B cell (primary cell): ENCODE measurements at regions not wholly inside any gene's neighbourhood (a gene's known extent, or its start where the extent isn't known, plus 50 kb on each side); places are given as distances from the start of the nearest gene placed in this dataset.

Experiments used
- ATAC-seq: fragments of 200-7000 bp; cut with Tn5 transposase; one replicate; pipeline ENCODE4 v1.10.0; 2021; ENCODE audit warnings: low read depth, mild to moderate bottlenecking, moderate number of reproducible peaks, moderate library complexity
- CTCF ChIA-PET: fragments of 350-600 bp; sonication (Branson Sonifier 250); formaldehyde crosslinking; loops from one replicate; lab custom pipeline; 2021; ENCODE audit warnings: antibody characterized with exemption, inconsistent platforms; lab: Charles Lee
- POLR2A ChIA-PET: fragments of 350-600 bp; sonication (Branson Sonifier 250); formaldehyde crosslinking; loops from one replicate; lab custom pipeline; 2021; ENCODE audit warnings: antibody characterized with exemption; lab: Charles Lee
- DNase-seq: peaks from one replicate; pipeline ENCODE4 v3.0.0; 2013
- H2AFZ ChIP-seq: 2 replicates; pipeline ENCODE4 v1.6.1; 2012; ENCODE audit warnings: mild to moderate bottlenecking, low read depth, low read length; ENCODE audit not compliant: insufficient read depth, poor library complexity, severe bottlenecking
- H3K27ac ChIP-seq, 2 donors: 1 replicate in 1 of 2; 2 replicates in 1 of 2; pipeline ENCODE4 v1.5.1; 2012 to 2013; ENCODE audit warnings: low read length in 2 of 2, mild to moderate bottlenecking in 2 of 2, moderate library complexity in 1 of 2
- H3K27me3 ChIP-seq, 4 experiments: fragments of 200-600 bp in 1 of 4; sonication (generic) in 1 of 4; replicated peaks in 1 of 4; 1 replicate in 2 of 4; 2 replicates in 2 of 4; pipeline versions ENCODE4 v1.6.1 to v1.7.0; 2013 to 2016; ENCODE audit warnings: low read length in 3 of 4, mild to moderate bottlenecking in 2 of 4, mixed read lengths in 1 of 4, moderate library complexity in 1 of 4; ENCODE audit not compliant: insufficient read depth in 4 of 4, control insufficient read depth in 3 of 4; ENCODE audit errors: control extremely low read depth in 1 of 4
- H3K36me3 ChIP-seq, 2 experiments: replicated peaks in 1 of 2; 1 replicate in 1 of 2; 2 replicates in 1 of 2; pipeline versions ENCODE4 v1.6.1 to v1.7.1; 2013; ENCODE audit warnings: low read length in 1 of 2; ENCODE audit not compliant: insufficient read depth in 2 of 2, control insufficient read depth in 1 of 2; ENCODE audit errors: control extremely low read depth in 1 of 2, extremely low read depth in 1 of 2
- H3K4me1 ChIP-seq, 2 donors: fragments of 200-600 bp in 1 of 2; sonication (generic) in 1 of 2; 1 replicate in 1 of 2; 2 replicates in 1 of 2; pipeline versions ENCODE4 v1.5.1 to v1.6.1; 2013 to 2017; ENCODE audit warnings: low read length in 2 of 2; ENCODE audit not compliant: control insufficient read depth in 2 of 2, insufficient read depth in 2 of 2
- H3K4me2 ChIP-seq: replicated peaks from 2 replicates; pipeline ENCODE3; 2012; ENCODE audit warnings: mild to moderate bottlenecking, low read depth, low read length; ENCODE audit not compliant: poor library complexity, severe bottlenecking
- H3K4me3 ChIP-seq, 5 experiments: fragments of 200-600 bp in 1 of 5; sonication (generic) in 1 of 5; 1 replicate in 3 of 5; 2 replicates in 2 of 5; pipeline versions ENCODE4 v1.5.1 to v1.7.0; 2011 to 2016; ENCODE audit warnings: low read length in 4 of 5, mild to moderate bottlenecking in 4 of 5, low read depth in 2 of 5, control low read depth in 1 of 5, moderate library complexity in 1 of 5; ENCODE audit not compliant: insufficient read depth in 1 of 5; ENCODE audit errors: control extremely low read depth in 1 of 5, extremely low read depth in 1 of 5
- H3K79me2 ChIP-seq: fragments of 200-600 bp; sonication (generic); one replicate; pipeline ENCODE4 v1.6.0; 2016; ENCODE audit warnings: low read length; ENCODE audit not compliant: control insufficient read depth, insufficient read depth
- H3K9ac ChIP-seq: fragments of 200-600 bp; sonication (generic); 2 replicates; pipeline ENCODE4 v1.6.1; 2017; ENCODE audit warnings: mild to moderate bottlenecking, low read length, moderate library complexity
- H3K9me3 ChIP-seq, 3 donors: one replicate each; pipeline versions ENCODE4 v1.6.1 to v1.7.1; 2013; ENCODE audit warnings: low read length in 2 of 3; ENCODE audit not compliant: control insufficient read depth in 2 of 3, insufficient read depth in 1 of 3; ENCODE audit errors: control extremely low read depth in 1 of 3
- H4K20me1 ChIP-seq: 2 replicates; pipeline ENCODE4 v1.6.0; 2012; ENCODE audit warnings: mild to moderate bottlenecking, low read length; ENCODE audit not compliant: insufficient read depth, control insufficient read depth, poor library complexity, severe bottlenecking
- H3K27ac Mint-ChIP-seq: one replicate; pipeline ENCODE4 v1.8.0; 2021; ENCODE audit warnings: mixed read lengths
- H3K27me3 Mint-ChIP-seq: one replicate; pipeline ENCODE4 v1.8.0; 2021; ENCODE audit warnings: mixed read lengths
- H3K4me1 Mint-ChIP-seq: one replicate; pipeline ENCODE4 v1.8.0; 2021; ENCODE audit warnings: mixed read lengths
- H3K4me3 Mint-ChIP-seq: one replicate; pipeline ENCODE4 v1.8.0; 2021; ENCODE audit warnings: mixed read lengths
- H3K9me3 Mint-ChIP-seq: one replicate; pipeline ENCODE4 v1.8.0; 2022; ENCODE audit warnings: mixed read lengths; ENCODE audit not compliant: insufficient read depth
- CTCF ChIP-seq: fragments of 200-600 bp; IDR thresholded peaks from one replicate; pipeline ENCODE4 v1.8.0; 2022; ENCODE audit warnings: antibody characterized with exemption, mild to moderate bottlenecking
- EZH2 ChIP-seq: IDR thresholded peaks from 2 replicates; pipeline ENCODE4 v1.6.1; 2012; ENCODE audit warnings: borderline replicate concordance, low read depth, mild to moderate bottlenecking, moderate library complexity, low read length; ENCODE audit not compliant: insufficient read depth, poor library complexity, severe bottlenecking
- WGBS: methylation state at CpG from one replicate; pipeline ENCODE4 v1.1.5; 2013; ENCODE audit warnings: missing lambda C conversion rate; ENCODE audit not compliant: insufficient coverage; 5-methylcytosine and 5-hydroxymethylcytosine counted together
- intact Hi-C: fragments of 100-400 bp; cut with micrococcal nuclease; formaldehyde crosslinking; loops from one replicate; pipeline ENCODE4 v1.10.0; 2022

DNA sequence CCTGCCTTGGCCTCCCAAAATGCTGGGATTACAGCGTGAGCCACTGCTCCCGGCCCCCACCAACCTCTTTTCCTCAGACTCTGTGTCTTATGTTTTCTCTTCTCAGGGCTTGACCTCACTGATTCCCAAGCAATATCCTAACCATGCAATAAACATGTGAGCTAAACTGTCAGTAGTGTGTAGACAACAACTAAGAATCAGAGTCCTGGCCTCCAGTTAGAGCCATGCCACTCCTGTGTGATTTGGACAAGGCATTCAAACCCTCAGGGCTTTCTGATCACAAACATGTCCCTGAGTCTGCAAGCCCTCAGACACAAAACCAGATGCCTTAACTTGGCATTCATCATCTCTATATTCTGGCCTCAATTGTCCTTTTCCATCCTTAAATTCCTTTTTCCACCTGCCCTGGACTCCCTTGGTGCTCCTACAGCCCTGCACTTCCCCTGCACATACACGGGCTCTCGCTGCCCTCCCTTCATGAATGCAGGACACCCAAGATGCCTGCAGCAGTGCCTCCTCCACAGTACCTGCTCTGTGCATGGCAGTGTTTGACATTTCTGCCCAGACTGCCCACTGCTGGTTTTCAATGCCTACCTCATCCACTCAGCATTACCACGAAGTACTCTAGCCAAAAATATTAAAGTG, 142.8 kb downstream of the CYP26A1 start:
- H4K20me1 ChIP-seq = no peaks in the 10 kb centered on the region
- ATAC-seq (no peak), DNase-seq (no peak)
- H3K27me3 Mint-ChIP-seq = peaks cover 12% of the 10 kb centered on the region
- H3K9me3 Mint-ChIP-seq = no peaks in the 10 kb centered on the region
- H3K4me1 ChIP-seq = no peaks in the 10 kb centered on the region
- CTCF ChIA-PET = no interaction called here
- H3K27me3 ChIP-seq = no peaks in the 10 kb centered on the region
- POLR2A ChIA-PET = no interaction called here
- no peak overlapping the region for H3K4me3 ChIP-seq
- no peak overlapping the region for H3K4me2 ChIP-seq
- no peak overlapping the region for H3K9ac ChIP-seq
- no peak overlapping the region for H3K27ac ChIP-seq
- 94% methylated on average over 4 of the region's 5 CpGs for WGBS
- no peaks in the 10 kb centered on the region for H3K79me2 ChIP-seq
- no peaks in the 10 kb centered on the region for H3K4me1 Mint-ChIP-seq
- H2AFZ ChIP-seq = no peak overlapping the region
- intact Hi-C loops = no loop called here
- no peak overlapping the region for H3K27ac Mint-ChIP-seq
- H3K36me3 ChIP-seq = no peaks in the 10 kb centered on the region
- no peak overlapping the region for H3K4me3 Mint-ChIP-seq
- no peak for TF ChIP-seq EZH2
- no peak for TF ChIP-seq CTCF
- H3K9me3 ChIP-seq = no peaks in the 10 kb centered on the region

- POLR2A ChIA-PET = no interaction called here
- H4K20me1 ChIP-seq = no peaks in the 10 kb centered on the region
Measured at GRCh38 chr10:93218386-93218785, 144.7 kb downstream of the CYP26A1 start.

More at GRCh38 chr10:93218386-93218785, 144.7 kb downstream of the CYP26A1 start:
- Histone ChIP-seq H3K27me3 (no peaks in the 10 kb centered on the region), H3K27ac (no peak overlapping the region), H3K4me3 (no peak overlapping the region), H3K79me2 (no peaks in the 10 kb centered on the region), H3K4me1 (no peaks in the 10 kb centered on the region), H3K9ac (no peak overlapping the region), H3K9me3 (no peaks in the 10 kb centered on the region), H3K36me3 (no peaks in the 10 kb centered on the region), H3K4me2 (no peak overlapping the region), H2AFZ (no peak overlapping the region)
- ATAC-seq (no peak), DNase-seq (no peak)
- no peak for TF ChIP-seq EZH2
- no peak for TF ChIP-seq CTCF
- Mint-ChIP-seq H3K4me3 (no peak overlapping the region), H3K9me3 (no peaks in the 10 kb centered on the region), H3K4me1 (no peaks in the 10 kb centered on the region), H3K27ac (no peak overlapping the region), H3K27me3 (peaks cover 15% of the 10 kb centered on the region)
- intact Hi-C loops = no loop called here
- CTCF ChIA-PET = no interaction called here
